Urothelium cell line (cell line): ENCODE measurements at regions not wholly inside any gene's neighbourhood (a gene's known extent, or its start where the extent isn't known, plus 50 kb on each side); places are given as distances from the start of the nearest gene placed in this dataset.
"Not testable (repeated sequence)": the region's sequence is repeated elsewhere in the genome, so short reads cannot be mapped to it uniquely, and the experiment has no call there.

ENCODE experiments used
- DNase-seq: peaks from one replicate; pipeline ENCODE4 v3.0.0; 2011; ENCODE audit warnings: low spot score, mixed read lengths
- FAIRE-seq: peaks from 2 replicates; lab custom pipeline; 2011; peaks lifted over from hg19 to GRCh38; lab: Jason Lieb, UNC

- DNase-seq, FAIRE-seq: not testable (repeated sequence)
These were observed 51.5 kb upstream of the CDC42EP3 start for GRCh38 chr2:37722971-37723370.

DNA sequence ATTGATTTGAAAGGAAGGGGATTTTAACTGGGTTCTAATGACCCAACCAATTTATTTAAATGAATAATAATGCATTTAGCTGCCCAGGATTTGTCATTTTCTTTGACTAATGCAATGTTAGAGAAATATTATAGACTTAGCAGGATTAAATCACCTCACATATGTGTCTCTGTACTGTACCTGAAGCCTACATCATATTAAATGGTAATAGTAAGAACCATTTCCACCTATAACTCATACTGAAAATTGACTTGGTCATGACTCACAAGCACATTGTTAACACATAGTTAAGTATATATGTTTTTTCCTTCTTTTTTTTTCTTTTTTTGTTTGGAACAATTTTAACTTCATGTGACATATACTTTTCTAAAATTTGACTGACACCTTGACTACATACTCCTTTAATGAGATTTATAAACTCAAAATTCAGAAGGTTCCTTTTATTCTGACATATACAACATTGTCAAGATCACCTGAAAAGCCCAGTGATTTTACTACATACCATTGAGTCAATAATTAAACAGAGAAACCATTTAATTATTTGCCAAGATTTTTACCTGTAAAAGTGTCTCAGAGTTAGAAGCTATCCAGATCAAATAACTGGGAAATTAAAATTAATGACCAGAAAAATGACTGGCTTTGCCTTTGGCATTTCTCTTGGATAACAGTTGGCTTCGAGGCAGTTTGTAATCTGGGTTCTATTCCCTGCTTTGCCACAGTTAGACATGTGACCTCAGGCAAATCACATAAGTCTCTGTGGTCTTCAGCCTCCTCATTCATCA is 58.8 kb upstream of the CDC42EP3 start:
- FAIRE-seq = no peak

GRCh38 chr2:37732412-37732811 is 61.0 kb upstream of the CDC42EP3 start:
- DNase-seq, FAIRE-seq: not testable (repeated sequence)

More for the DNA sequence above, 58.8 kb upstream of the CDC42EP3 start:
- DNase-seq = no peak

DNA sequence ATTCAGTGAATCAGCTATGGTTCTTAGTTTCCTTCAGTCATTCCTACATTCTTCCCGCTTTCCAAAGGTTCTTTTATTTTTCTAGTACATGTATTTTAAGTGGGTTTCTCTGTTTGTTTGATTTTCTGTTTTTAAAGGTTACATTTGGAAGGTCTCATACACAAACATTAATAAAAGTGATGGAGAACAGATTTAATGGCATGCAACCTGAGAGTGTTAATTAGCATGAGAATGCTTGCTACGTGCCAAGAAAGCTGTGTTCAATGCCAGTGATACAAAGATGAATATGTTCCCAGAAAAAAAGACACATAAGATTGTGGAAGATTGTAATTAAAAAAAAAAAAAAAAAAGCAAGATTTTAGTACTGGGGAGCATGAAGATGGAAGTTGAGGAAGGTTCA is 61.8 kb upstream of the CDC42EP3 start:
- no peak for DNase-seq
- no peak for FAIRE-seq

- DNase-seq, FAIRE-seq: not testable (repeated sequence)
These were observed 62.5 kb upstream of the CDC42EP3 start for GRCh38 chr2:37733955-37734354.

DNA sequence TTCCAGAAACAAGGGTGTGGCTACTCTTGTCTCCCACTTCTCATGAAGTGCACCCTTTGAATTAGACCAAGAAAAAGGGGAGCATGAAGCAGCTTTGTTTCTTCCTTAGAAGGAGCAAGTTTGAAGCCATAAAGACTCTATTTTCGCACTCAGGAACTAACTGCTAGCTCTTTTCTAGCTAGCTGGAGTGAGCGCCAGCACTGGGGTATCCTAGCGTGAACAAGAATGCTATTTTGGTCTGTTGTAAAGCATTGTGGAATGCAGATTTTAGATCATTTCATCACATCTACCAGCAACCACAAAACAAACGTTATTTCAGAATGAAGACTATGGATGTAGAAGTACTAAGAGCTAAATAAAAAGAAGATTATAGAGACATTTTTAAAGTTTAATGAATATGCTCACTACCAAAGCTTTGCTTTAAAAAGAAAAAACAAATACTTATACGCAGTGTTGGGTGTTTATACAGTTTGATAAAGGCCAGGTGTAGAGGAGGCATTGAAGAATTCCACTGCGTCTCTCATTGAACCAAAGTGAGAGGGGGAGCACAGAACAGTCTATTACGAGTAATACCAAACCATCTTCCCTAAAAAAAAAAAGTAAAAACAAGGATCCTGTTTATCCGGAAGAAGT is 63.6 kb upstream of the CDC42EP3 start:
- DNase-seq, FAIRE-seq: not testable (repeated sequence)

DNA sequence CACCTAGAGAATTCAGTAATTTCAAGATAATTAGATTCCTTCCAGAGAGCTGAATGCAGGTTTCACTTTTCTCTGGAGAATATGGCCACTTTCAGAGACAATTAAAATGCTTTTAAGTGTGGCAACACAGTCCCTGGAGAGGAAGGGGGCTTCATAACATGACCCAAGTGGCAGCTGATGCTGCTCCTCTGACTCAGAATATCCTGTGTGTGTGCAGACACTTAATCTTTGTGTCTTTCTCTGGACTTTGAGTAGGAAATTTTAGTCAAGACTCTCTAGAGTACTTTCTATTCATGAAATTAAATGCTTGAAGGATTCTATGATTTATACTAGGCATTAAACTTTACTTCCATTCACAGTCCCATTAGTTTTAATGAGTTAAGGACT is 64.1 kb upstream of the CDC42EP3 start:
- not testable (repeated sequence) for FAIRE-seq, DNase-seq

DNA sequence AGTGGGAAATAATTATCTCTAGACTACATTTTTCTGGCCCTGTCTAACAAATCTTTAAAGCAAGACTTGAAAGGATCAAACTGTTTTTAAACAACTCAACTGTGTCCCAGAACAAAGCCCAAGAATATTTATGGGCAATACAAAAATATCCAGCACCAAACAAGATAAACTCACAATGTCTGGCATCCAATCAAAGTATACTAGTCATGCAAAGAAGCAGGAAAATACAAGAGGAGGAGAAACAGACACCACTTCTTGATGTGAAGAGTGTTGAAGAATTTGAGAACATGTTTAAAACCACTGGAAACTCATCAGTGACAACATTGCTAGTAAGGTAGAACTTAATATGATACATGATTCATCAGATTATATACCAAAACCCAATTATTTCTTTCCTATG is 66.1 kb upstream of the CDC42EP3 start:
- DNase-seq (no peak), FAIRE-seq (no peak)

- FAIRE-seq = no peak
- DNase-seq = no peak
These were observed 66.9 kb upstream of the CDC42EP3 start for GRCh38 chr2:37738266-37738885.

DNA sequence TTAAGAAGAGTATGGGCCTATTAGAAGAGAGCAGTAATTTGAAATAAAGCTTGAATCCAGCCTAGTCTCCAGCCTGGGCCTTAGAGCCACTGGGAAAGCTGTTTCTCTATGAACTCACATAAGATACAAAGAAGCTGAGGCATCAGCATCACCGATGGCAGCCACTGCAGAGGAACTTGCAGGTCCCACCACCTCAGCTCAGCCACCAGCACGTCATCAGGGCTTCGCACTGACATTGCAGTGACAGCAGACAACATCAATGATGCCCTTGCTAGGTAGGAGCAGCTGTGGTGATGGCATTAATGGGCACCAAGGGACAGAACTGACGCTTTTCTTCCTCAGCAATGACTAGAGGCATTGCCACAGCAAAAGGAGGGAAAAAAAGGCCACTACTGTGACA is 67.7 kb upstream of the CDC42EP3 start:
- no peak for FAIRE-seq
- no peak for DNase-seq

GRCh38 chr2:37740164-37740739 is 68.8 kb upstream of the CDC42EP3 start:
- peak; percentile 9 for FAIRE-seq
- no peak for DNase-seq

DNA sequence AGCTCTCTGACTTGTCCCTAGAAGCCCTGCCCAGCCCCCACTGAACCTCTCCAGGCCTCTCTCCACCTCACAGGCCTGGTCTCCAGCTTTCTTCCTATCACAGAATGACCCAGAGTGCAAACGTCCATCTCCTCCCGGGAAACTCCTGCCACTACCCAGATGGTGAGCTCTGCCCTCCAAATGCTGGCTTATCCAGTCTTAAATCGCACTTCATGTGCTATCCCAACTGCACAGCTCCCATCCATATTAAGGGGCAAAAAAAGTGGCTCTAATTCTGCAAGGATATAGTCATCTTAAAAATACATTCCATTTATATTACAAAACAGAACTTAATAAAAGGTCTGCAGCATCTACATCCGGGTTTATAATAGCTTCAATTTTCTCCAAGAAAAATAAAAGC is 70.8 kb upstream of the CDC42EP3 start:
- DNase-seq (no peak), FAIRE-seq (no peak)

- FAIRE-seq (no peak), DNase-seq (no peak)
These were observed 72.6 kb upstream of the CDC42EP3 start for GRCh38 chr2:37744010-37744409.

DNA sequence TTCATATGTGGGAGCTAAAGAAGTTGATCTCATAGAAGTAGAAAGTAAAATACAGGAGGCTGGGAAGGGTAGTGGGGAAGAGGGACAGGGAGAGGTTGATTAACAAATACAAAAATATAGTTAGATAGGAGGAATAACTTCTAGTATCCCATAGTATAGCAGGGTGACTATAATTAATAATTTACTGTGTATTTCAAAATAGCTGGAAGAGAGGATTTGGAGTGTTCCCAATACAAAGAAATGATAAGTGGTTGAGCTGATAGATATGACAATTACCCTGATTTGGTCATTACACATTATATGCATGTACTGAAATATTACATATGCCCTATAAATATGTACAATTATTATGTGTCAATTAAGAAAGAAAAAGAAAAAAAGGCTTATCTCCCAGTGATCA is 73.5 kb upstream of the CDC42EP3 start:
- DNase-seq, FAIRE-seq: not testable (repeated sequence)

DNA sequence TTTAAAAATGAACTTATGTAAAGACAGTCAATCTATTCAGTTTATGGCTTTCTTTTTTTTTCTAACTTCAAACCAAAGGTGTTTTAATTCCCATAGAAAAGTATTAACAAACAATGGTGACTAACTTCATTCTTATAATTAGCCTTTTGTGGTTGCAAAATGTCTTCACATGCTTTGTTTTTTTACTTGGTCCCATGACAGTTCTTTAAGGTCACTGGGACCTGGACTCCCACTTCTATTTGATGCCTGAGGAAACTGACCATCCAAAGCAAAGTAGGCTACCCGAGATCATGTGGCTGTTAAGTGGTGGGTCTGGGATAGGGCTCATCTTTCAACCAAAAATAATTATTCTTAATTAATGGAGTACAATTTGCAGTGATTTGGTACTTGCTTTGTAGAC is 74.6 kb upstream of the CDC42EP3 start:
- FAIRE-seq = not testable (repeated sequence)

DNA sequence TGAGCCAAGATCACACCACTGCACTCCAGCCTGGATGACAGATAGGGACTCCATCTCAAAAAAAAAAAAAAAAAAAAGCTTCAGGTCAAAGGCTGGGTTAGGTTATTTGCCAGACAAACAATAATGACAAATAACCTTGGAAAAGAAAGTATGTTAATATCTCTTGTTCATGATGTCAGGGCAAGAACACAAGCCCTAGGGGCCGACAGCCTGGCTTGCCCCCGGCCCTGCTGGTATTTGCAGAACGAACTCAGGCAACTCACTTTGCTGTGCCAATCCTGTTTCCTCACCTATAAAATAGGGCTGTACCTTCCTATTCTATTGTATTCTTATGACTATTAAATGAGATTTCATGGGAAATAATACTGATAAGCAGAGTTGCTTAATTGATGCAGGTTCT is 75.4 kb upstream of the CDC42EP3 start:
- DNase-seq (no peak), FAIRE-seq (no peak)

More for the DNA sequence above, 74.6 kb upstream of the CDC42EP3 start:
- not testable (repeated sequence) for DNase-seq

DNA sequence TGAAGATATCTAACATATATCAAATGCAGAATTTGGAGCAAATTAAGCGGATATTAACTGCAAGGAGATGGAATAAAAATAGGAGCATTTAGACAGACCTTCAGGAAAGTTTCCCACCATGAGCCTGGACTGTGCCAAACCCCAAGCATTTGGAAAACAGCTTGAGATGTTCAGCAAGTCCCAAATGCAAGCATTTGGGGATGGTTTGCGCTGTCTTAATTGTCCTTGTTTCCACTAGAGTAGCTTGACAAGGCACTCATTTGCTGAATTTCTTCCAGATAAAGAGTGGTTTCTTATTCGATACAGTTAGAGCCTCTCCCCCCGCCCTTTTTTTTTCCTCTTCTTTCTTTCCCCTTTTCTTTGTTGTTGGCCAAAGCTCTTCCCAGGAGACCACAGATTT is 77.1 kb upstream of the CDC42EP3 start:
- FAIRE-seq (no peak), DNase-seq (no peak)

GRCh38 chr2:37750286-37750685 is 78.8 kb upstream of the CDC42EP3 start:
- not testable (repeated sequence) for FAIRE-seq, DNase-seq

DNA sequence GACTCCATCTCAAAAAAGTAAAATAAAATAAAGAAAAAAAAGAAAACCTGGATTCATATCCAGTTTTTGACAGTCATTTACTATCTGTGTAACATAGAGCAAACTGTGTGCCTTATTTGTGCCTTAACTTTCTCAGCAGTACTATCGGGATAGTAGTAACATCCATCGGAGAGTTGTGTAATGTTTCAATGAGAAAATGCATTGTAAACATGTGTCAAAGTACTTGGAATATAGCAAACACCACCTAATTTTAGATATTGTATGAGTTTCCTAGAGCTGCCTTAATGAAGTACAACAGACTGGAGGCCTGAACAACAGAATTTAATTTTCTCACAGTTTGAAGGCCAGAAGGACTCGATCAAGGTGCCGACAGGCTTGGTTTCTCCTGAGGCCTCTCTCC is 81.3 kb upstream of the CDC42EP3 start:
- FAIRE-seq = no peak
- no peak for DNase-seq

- DNase-seq (no peak), FAIRE-seq (no peak)
These were observed 82.3 kb upstream of the CDC42EP3 start for GRCh38 chr2:37753758-37754157.

DNA sequence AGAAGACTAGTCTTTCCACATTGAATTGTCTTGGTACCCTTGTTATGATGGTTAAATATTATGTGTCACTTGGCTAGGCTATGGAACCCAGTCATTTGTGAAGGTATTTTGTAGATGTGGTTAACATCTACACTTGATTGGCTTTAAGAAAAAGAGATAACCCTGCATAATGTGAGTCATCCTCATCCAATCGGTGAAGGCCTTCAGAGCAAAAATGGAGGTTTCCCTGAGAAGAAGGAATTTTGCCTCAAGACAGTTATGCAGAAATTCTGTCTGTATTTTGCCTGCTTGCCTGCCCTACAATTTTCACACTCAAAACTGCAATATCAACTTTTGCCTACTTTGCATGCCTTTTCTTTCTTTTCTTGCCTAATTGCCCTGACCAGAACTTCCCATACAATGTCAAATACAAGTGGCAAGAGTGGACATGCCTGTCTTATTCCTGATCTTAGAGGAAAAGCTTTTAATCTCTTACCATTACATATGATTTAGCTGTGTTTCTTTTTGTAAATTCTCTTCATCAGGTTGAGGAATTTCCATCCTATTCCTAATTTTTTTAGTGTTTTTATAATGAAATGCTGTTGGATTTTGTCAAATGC is 84.6 kb upstream of the CDC42EP3 start:
- not testable (repeated sequence) for FAIRE-seq, DNase-seq
